ENCODE measurements at regions not wholly inside any gene's neighbourhood (a gene's known extent, or its start where the extent isn't known, plus 50 kb on each side); places are given as distances from the start of the nearest gene placed in this dataset.

DNA sequence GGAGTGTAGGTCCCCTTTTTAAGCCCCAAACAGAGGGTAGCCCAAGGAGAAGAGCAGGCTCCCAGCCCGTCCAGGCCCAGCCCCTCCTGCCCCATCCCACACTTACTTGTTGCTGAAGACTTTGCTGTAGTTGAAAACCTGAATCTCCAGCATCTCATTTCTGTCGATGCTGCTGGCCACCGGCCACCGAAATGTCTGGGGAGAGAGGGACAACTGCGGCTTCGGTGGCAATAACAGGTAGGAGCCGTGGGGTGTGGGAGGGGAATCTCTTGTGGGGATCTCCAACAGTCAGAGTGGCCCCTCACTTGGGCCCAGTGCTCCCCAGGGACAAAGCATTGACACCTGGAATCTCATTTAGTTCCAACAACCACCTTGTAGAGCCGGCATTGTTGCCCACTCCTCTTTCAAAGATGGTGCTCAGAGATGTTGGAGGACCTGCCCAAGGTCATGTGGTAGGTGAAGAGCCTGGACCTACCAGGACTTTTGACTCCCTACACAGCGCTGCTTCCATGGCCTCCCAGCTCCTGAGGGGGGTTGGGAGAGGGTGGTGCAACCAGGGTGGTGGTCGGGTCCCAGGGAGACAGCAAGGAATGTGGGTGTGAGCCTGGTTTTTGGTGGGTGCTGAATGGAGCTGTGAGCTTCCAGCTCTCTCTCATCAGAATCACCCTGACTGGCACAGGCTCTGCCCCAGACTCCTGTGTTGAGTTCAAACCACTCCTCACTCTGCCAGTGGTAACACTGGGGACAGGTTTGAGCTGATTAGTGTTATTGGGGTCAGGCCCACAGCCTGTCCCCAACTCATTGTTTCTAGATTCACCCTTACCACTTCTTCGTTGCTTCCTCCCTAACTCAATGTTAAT, 50.0 kb upstream of the OTOF start:
- H3K14ac ChIP-seq (ENCODE audit: low read length): no peak overlapping the region
- H3K4me1 ChIP-seq (ENCODE audit: control insufficient read depth in 2 of 2, insufficient read depth in 1 of 2, low read depth in 1 of 2, low read length in 2 of 2): peaks cover 3 to 7% of the 10 kb centered on the region in 2 donors
- H2BK120ac ChIP-seq (ENCODE audit: low read depth, low read length): no peak overlapping the region
- H4K8ac ChIP-seq (ENCODE audit: low read depth, low read length): no peak overlapping the region
- H3K23ac ChIP-seq (ENCODE audit: low read depth, low read length, poor library complexity): no peak overlapping the region
- no peak overlapping the region for H3K4me2 ChIP-seq (ENCODE audit: insufficient read depth, low read length, poor library complexity, severe bottlenecking)
- DNase-seq (ENCODE audit: low spot score): no peak
- H2AK5ac ChIP-seq (ENCODE audit: low read depth, low read length): no peak overlapping the region
- no peaks in the 10 kb centered on the region for H3K9me3 ChIP-seq (replicated peaks in 1 of 2; ENCODE audit: control insufficient read depth in 2 of 2, insufficient read depth in 1 of 2, low read depth in 1 of 2, low read length in 2 of 2)
- H4K91ac ChIP-seq (ENCODE audit: low read depth, low read length, poor library complexity): no peak overlapping the region
- no peak overlapping the region for H2BK15ac ChIP-seq (ENCODE audit: low read length)
- WGBS, 2 donors (ENCODE audit: extremely low coverage in 2 of 2, insufficient read length in 2 of 2, insufficient replicate concordance in 1 of 2): no CpG with 5 or more reads among the region's 11 CpGs
- no peak overlapping the region for H3K4ac ChIP-seq (ENCODE audit: low read length)
- no peaks in the 10 kb centered on the region for H3K79me1 ChIP-seq (ENCODE audit: low read depth, low read length)
- H3K27ac ChIP-seq (replicated peaks; ENCODE audit: low read length): no peak overlapping the region
- no peak overlapping the region for H3K4me3 ChIP-seq (ENCODE audit: low read length in 2 of 2)
- no peak overlapping the region for H3K9ac ChIP-seq (ENCODE audit: low read depth, low read length, poor library complexity)
- no peak overlapping the region for H2BK5ac ChIP-seq (ENCODE audit: low read length)
- peaks cover 0 to 9% (median 0%) of the 10 kb centered on the region in 3 experiments for H3K27me3 ChIP-seq (ENCODE audit: control insufficient read depth in 3 of 3, insufficient read depth in 3 of 3, low read depth in 1 of 3, low read length in 3 of 3)
- no peak overlapping the region for H2BK12ac ChIP-seq (ENCODE audit: low read length)
- no peak overlapping the region for H2AFZ ChIP-seq (ENCODE audit: low read length)
- peak overlapping the region; percentile 49 for H3K18ac ChIP-seq (ENCODE audit: low read length)
- H3K36me3 ChIP-seq (replicated peaks in 1 of 2; ENCODE audit: control insufficient read depth in 2 of 2, insufficient read depth in 2 of 2, low read length in 2 of 2): no peaks in the 10 kb centered on the region

Measured in neuronal stem cell (in vitro differentiated cells).